ENCODE measurements at regions not wholly inside any gene's neighbourhood (a gene's known extent, or its start where the extent isn't known, plus 50 kb on each side); places are given as distances from the start of the nearest gene placed in this dataset.

- TF ChIP-seq ZFX (IDR thresholded peaks at IDR 0.05; ENCODE audit: borderline replicate concordance), result no peak
- TF ChIP-seq CTCF (IDR thresholded peaks at IDR 0.05), result no peak
- H3K27ac ChIP-seq, result no peak overlapping the region
Observed at GRCh38 chr9:90961375-90961774, 159.8 kb downstream of the SYK start.

- no peak overlapping the region for H3K27ac ChIP-seq
- TF ChIP-seq ZFX (IDR thresholded peaks at IDR 0.05; ENCODE audit: borderline replicate concordance) (no peak), CTCF (IDR thresholded peaks at IDR 0.05) (peak; percentile 81)
Observed at GRCh38 chr9:90964101-90965020, 162.7 kb downstream of the SYK start.

GRCh38 chr9:90965226-90966030 lies 163.8 kb downstream of the SYK start:
- H3K27ac ChIP-seq, result no peak overlapping the region
- TF ChIP-seq CTCF (IDR thresholded peaks at IDR 0.05) (no peak), ZFX (IDR thresholded peaks at IDR 0.05; ENCODE audit: borderline replicate concordance) (no peak)

- no peak for TF ChIP-seq ZFX (IDR thresholded peaks at IDR 0.05; ENCODE audit: borderline replicate concordance)
- TF ChIP-seq CTCF (IDR thresholded peaks at IDR 0.05), result no peak
- no peak overlapping the region for H3K27ac ChIP-seq
Observed at GRCh38 chr9:90966031-90966290, 164.3 kb downstream of the SYK start.

GRCh38 chr9:90966480-90967144 lies 165.0 kb downstream of the SYK start:
- TF ChIP-seq ZFX (IDR thresholded peaks at IDR 0.05; ENCODE audit: borderline replicate concordance) (no peak), CTCF (IDR thresholded peaks at IDR 0.05) (no peak)
- no peak overlapping the region for H3K27ac ChIP-seq

GRCh38 chr9:90967145-90967538 lies 165.5 kb downstream of the SYK start:
- no peak overlapping the region for H3K27ac ChIP-seq
- TF ChIP-seq CTCF (IDR thresholded peaks at IDR 0.05), result no peak

Measured in 22Rv1 (cell line).